Heart right ventricle (tissue), 16 donors: ENCODE measurements at regions not wholly inside any gene's neighbourhood (a gene's known extent, or its start where the extent isn't known, plus 50 kb on each side); places are given as distances from the start of the nearest gene placed in this dataset.

Experiments
- ATAC-seq, 8 donors: fragments of 200-7000 bp; cut with Tn5 transposase; one replicate each; pipeline ENCODE4 v1.9.1; 2020; ENCODE audit warnings: mild to moderate bottlenecking in 8 of 8, moderate library complexity in 8 of 8, moderate number of reproducible peaks in 1 of 8
- DNase-seq, 2 donors: peaks; one replicate each; pipeline ENCODE4 v3.0.0-alpha.2; 2020
- H3K27ac ChIP-seq, 10 donors: fragments of 200-600 bp; sonication (generic) in 2 of 10; one replicate each; pipeline versions ENCODE4 v1.5.0 to v1.8.0; 2020 to 2022; ENCODE audit warnings: mild to moderate bottlenecking in 3 of 10
- H3K27me3 ChIP-seq, 7 donors: fragments of 200-600 bp; one replicate each; pipeline ENCODE4 v1.8.0; 2021 to 2022; ENCODE audit warnings: mild to moderate bottlenecking in 2 of 7
- H3K36me3 ChIP-seq, 9 donors: fragments of 200-600 bp; sonication (generic) in 1 of 9; one replicate each; pipeline versions ENCODE4 v1.5.0 to v1.8.0; 2020 to 2022; ENCODE audit warnings: mild to moderate bottlenecking in 2 of 9
- H3K4me1 ChIP-seq, 9 donors: fragments of 200-600 bp; sonication (generic) in 1 of 9; one replicate each; pipeline versions ENCODE4 v1.5.0 to v1.8.0; 2020 to 2022; ENCODE audit warnings: mild to moderate bottlenecking in 4 of 9
- H3K4me3 ChIP-seq, 10 donors: fragments of 200-600 bp; sonication (generic) in 2 of 10; one replicate each; pipeline versions ENCODE4 v1.5.0 to v1.8.0; 2020 to 2022; ENCODE audit warnings: mild to moderate bottlenecking in 7 of 10, moderate library complexity in 2 of 10
- H3K9me3 ChIP-seq, 11 donors: fragments of 200-600 bp in 10 of 11; sonication (generic) in 2 of 11; one replicate each; pipeline versions ENCODE4 v1.5.0 to v1.8.0; 2013 to 2022; ENCODE audit warnings: mild to moderate bottlenecking in 2 of 11, control low read depth in 1 of 11, moderate library complexity in 1 of 11
- WGBS, 2 donors: extraction: QIAGEN DNeasy Blood & Tissue Kit; methylation state at CpG; one replicate each; pipeline ENCODE4 v1.1.7; 2013; ENCODE audit warnings: inconsistent platforms in 1 of 2; 5-methylcytosine and 5-hydroxymethylcytosine counted together
- intact Hi-C, 10 donors: fragments of 100-400 bp; cut with DNase I; formaldehyde crosslinking; loops; one replicate each; pipeline versions ENCODE4 v1.11.1 to v1.14.2; 2022
- TF ChIP-seq, protein P1 (sequence below), 9 donors: fragments of 200-600 bp; sonication (generic) in 2 of 9; IDR thresholded peaks; one replicate each; pipeline versions ENCODE4 v1.5.0 to v1.8.0; 2021 to 2022; ENCODE audit warnings: antibody characterized with exemption in 9 of 9, mild to moderate bottlenecking in 5 of 9, moderate library complexity in 1 of 9
- donor health status: Arrhythmogenic right ventricular cardiomyopathy.
- donor health status: ischemic (EF 13 %, LVEDD 7.1; RV severe dilation, severe dysfunction).
- donor health status: healthy with polysubstance abuse.
- donor health status: DM: no; HTN: yes; CAD: no.
- donor health status: DM: no; HTN: no; CAD: no.
- donor health status: ischemic (EF 25% LVEDD 6.9; RV normal size, moderate dysfunction).
- donor health status: ischemic (EF 25% LVEDD 5.7; RV mildly dilated, moderate dysfunction).
- donor health status: healthy.
- donor health status: DM: yes; HTN: yes; CAD: no.
- donor health status: Ischemic cardiomyopathy.
- donor health status: ischemic (EF 35%, LVEDD 5.7; RV mildly dilated, moderate dysfunction).
- donor health status: nonischemic (EF 11% LVEDD 7.7; RV severe dilation, severe dysfunction).
- donor health status: DM: yes; HTN: yes; CAD: no.
- donor health status: PGD.
- donor health status: ischemic (EF 29% LVEDD 5.4; RV normal size, mild dysfunction).
- donor health status: nonischemic (EF 23%, LVEDD 6.1; RV moderate dilation, normal function).

DNA sequence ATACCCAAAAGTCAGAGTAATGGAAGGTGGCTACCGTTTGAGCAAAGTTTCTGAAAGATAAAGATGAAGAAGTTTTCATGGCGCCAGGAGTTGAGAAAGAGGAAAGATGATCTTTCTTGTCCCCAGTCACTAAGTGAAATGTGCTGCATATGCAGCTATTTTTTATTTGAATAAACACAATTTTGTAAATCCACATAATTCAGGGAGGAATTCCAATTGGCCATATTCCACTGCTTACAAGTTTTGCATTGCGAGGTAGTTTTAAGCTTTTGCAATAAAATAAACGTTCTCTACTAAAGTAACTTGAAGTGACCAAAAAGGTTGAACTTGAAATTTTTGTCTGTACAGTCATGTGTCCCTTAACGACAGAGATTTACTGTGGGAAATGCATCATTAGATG lies 139.3 kb upstream of the VCX2 start:
- TF ChIP-seq, protein P1, sequence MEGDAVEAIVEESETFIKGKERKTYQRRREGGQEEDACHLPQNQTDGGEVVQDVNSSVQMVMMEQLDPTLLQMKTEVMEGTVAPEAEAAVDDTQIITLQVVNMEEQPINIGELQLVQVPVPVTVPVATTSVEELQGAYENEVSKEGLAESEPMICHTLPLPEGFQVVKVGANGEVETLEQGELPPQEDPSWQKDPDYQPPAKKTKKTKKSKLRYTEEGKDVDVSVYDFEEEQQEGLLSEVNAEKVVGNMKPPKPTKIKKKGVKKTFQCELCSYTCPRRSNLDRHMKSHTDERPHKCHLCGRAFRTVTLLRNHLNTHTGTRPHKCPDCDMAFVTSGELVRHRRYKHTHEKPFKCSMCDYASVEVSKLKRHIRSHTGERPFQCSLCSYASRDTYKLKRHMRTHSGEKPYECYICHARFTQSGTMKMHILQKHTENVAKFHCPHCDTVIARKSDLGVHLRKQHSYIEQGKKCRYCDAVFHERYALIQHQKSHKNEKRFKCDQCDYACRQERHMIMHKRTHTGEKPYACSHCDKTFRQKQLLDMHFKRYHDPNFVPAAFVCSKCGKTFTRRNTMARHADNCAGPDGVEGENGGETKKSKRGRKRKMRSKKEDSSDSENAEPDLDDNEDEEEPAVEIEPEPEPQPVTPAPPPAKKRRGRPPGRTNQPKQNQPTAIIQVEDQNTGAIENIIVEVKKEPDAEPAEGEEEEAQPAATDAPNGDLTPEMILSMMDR (IDR thresholded peaks at IDR 0.05): no peak
- Histone ChIP-seq H3K36me3 (no peaks in the 10 kb centered on the region), H3K27me3 (no peaks in the 10 kb centered on the region), H3K9me3 (peaks cover 0 to 4% (median 0%) of the 10 kb centered on the region in 11 donors), H3K4me3 (no peak overlapping the region), H3K4me1 (no peaks in the 10 kb centered on the region), H3K27ac (no peak overlapping the region)
- intact Hi-C loops: no loop called here
- ATAC-seq: no peak
- DNase-seq: no peak
- 84 to 92% methylated on average over 5 of the region's 5 CpGs for WGBS, 2 donors

DNA sequence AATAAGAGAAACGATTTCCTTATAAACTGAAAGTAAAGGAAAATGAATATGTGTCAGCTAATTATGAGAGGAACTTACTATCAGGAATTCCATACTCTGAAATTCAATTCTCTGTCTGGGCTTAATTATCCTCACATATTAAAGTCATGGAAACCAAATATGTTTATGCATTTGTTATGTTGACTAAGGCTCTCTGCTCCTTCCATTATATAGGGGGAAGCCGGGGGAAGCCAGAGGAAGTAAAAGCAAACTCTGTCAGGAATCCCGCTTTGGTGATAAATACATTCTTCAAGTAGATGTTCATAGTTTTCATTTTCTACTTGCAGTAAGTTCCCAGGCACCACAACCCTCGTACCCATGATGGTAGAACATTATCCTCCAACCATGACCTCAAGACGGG lies 142.8 kb upstream of the VCX2 start:
- Histone ChIP-seq H3K4me1 (no peaks in the 10 kb centered on the region), H3K27me3 (no peaks in the 10 kb centered on the region), H3K36me3 (no peaks in the 10 kb centered on the region), H3K9me3 (peaks cover 0 to 4% (median 0%) of the 10 kb centered on the region in 11 donors), H3K27ac (no peak overlapping the region), H3K4me3 (no peak overlapping the region)
- intact Hi-C loops: no loop called here
- ATAC-seq: no peak
- DNase-seq: no peak
- TF ChIP-seq, protein P1 (IDR thresholded peaks at IDR 0.05): no peak
- WGBS, 2 donors: 78 to 85% methylated on average over 5 of the region's 5 CpGs

DNA sequence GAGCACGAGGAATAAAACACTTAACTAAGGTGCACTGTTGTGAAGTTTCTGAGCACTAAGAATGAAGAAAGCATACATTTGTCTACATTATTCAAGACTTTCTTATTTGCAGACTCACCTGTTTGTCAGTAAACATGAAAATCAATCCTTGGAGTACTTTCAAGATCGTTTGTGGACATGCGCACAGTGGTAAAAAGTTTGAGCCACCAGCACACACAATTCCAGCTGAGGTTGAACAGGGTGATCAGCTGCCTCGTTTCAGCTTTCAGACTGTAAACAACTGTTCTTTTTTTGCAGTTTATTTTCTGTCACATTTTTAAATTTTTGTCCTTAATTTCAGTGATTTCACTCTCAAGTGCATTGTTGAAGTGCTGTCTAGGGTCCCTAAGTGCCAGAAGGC lies 143.8 kb upstream of the VCX2 start:
- intact Hi-C loops: no loop called here
- TF ChIP-seq, protein P1 (IDR thresholded peaks at IDR 0.05): no peak
- 87 to 90% methylated on average over 4 of the region's 4 CpGs for WGBS, 2 donors

DNA sequence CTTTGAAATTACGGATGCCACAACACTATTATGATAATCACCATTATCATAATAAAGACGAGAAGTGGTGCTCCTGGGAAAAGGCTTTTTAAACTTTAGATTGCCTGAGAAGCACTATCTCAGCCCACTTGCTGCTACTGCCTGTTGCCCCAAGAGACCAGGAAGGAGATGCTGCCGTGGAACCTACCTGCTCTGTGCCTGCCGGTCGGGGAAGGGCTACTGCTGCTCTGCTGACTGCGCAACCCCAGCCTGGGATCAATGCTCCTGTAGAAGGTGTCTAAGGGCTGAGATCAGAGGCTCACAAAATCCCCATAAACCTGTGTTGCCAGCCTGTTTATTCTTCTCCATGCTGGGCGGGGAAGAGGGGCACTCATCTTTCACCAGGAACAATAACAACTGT lies 145.3 kb upstream of the VCX3B start:
- TF ChIP-seq, protein P1 (IDR thresholded peaks at IDR 0.05): no peak
- H3K4me3 ChIP-seq: no peak overlapping the region
- H3K9me3 ChIP-seq: peaks cover 0 to 16% (median 0%) of the 10 kb centered on the region in 11 donors
- no peaks in the 10 kb centered on the region for H3K4me1 ChIP-seq
- WGBS, 2 donors: 82 to 85% methylated on average over 7 of the region's 7 CpGs
- intact Hi-C loops: no loop called here
- H3K27me3 ChIP-seq: no peaks in the 10 kb centered on the region
- no peak for DNase-seq
- no peak overlapping the region for H3K27ac ChIP-seq
- no peaks in the 10 kb centered on the region for H3K36me3 ChIP-seq
- no peak for ATAC-seq

More for the DNA sequence above, 143.8 kb upstream of the VCX2 start:
- no peaks in the 10 kb centered on the region for H3K27me3 ChIP-seq
- no peak for ATAC-seq
- no peaks in the 10 kb centered on the region for H3K4me1 ChIP-seq
- no peak overlapping the region for H3K27ac ChIP-seq
- peaks cover 0 to 4% (median 0%) of the 10 kb centered on the region in 11 donors for H3K9me3 ChIP-seq
- no peak for DNase-seq
- no peak overlapping the region for H3K4me3 ChIP-seq
- H3K36me3 ChIP-seq: no peaks in the 10 kb centered on the region
